ENCODE measurements at regions not wholly inside any gene's neighbourhood (a gene's known extent, or its start where the extent isn't known, plus 50 kb on each side); places are given as distances from the start of the nearest gene placed in this dataset.

- no peak for TF ChIP-seq CTCF (IDR thresholded peaks at IDR 0.05; ENCODE audit: insufficient read depth, missing control alignments)
- DNase-seq (ENCODE audit: insufficient read length, low spot score) (no peak), FAIRE-seq (no peak)
These were observed 299.8 kb downstream of the MATN1 start for GRCh38 chr1:30423570-30423969.

- no peak for TF ChIP-seq CTCF (IDR thresholded peaks at IDR 0.05; ENCODE audit: insufficient read depth, missing control alignments)
- no peak for DNase-seq (ENCODE audit: insufficient read length, low spot score)
- no peak for FAIRE-seq
These were observed 301.1 kb downstream of the MATN1 start for GRCh38 chr1:30422251-30422650.

- no peak for FAIRE-seq
- TF ChIP-seq CTCF (IDR thresholded peaks at IDR 0.05; ENCODE audit: insufficient read depth, missing control alignments) = no peak
- no peak for DNase-seq (ENCODE audit: insufficient read length, low spot score)
These were observed 302.8 kb downstream of the MATN1 start for GRCh38 chr1:30420519-30421050.

- FAIRE-seq = no peak
- TF ChIP-seq CTCF (IDR thresholded peaks at IDR 0.05; ENCODE audit: insufficient read depth, missing control alignments) = no peak
- DNase-seq (ENCODE audit: insufficient read length, low spot score) = no peak
These were observed 303.6 kb downstream of the MATN1 start for GRCh38 chr1:30419831-30420230.

DNA sequence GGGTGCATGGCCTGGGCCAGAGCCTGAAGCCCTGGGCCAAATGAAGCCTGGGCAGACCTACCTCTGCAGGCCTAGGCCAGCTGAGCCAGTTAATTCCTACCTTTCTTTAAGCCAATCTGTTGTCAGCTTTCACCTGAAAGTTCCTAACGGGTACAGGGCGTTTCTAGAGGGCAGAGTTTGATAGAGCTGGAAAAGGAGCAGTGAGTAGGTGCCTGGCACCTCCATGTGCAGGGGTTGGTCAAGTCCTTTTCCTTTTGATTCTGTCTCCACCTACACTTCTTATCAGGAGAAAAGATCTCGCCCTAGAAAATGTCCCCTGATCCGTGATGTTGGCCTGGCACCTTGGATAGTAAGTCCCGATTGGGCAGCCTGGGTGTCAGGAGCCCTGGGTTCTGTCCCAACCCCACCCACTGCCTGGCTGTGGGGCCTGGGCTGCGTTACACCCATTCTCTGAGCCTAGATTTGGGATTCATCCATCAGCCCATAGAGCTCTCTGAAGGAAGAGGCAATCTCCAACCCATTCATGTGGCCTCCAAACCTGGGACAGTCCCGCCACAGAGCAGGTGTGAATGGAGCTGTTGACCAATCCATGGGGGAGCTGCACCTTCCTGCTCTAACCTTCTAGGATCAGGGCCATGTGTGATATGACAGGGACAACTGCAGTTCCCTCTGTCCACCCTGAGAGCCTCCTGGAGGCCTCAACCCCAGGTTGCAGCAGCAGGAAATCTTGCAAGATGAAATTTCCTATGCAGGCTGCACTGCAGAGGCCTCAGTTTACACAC lies 304.3 kb downstream of the MATN1 start:
- no peak for FAIRE-seq
- no peak for TF ChIP-seq CTCF (IDR thresholded peaks at IDR 0.05; ENCODE audit: insufficient read depth, missing control alignments)
- DNase-seq (ENCODE audit: insufficient read length, low spot score) = no peak

- FAIRE-seq (no peak), DNase-seq (ENCODE audit: insufficient read length, low spot score) (no peak)
- TF ChIP-seq CTCF (IDR thresholded peaks at IDR 0.05; ENCODE audit: insufficient read depth, missing control alignments) = no peak
These were observed 305.1 kb downstream of the MATN1 start for GRCh38 chr1:30418061-30418938.

Measured in D721Med (cell line).